HEK293 (cell line): ENCODE measurements at regions not wholly inside any gene's neighbourhood (a gene's known extent, or its start where the extent isn't known, plus 50 kb on each side); places are given as distances from the start of the nearest gene placed in this dataset.
A peak's percentile ranks its signal among the peaks of the same experiment; 100 is the strongest.

Experiments
- CTCF ChIA-PET: fragments of 350-600 bp; formaldehyde crosslinking; extraction: SDS; loops from one replicate; lab custom pipeline; 2021; ENCODE audit warnings: antibody characterized with exemption; lab: Yijun Ruan, JAX
- POLR2A ChIA-PET: fragments of 300-600 bp; formaldehyde crosslinking; extraction: SDS; loops from one replicate; lab custom pipeline; 2020; ENCODE audit warnings: antibody characterized with exemption, inconsistent platforms; lab: Yijun Ruan, JAX
- H3K27ac ChIP-seq: fragments of 200-500 bp; sonication (Bioruptor generic); 2 replicates; pipeline ENCODE4 v1.5.1; 2014; ENCODE audit warnings: low read depth, low read length, control low read depth, inconsistent platforms; ENCODE audit errors: extremely low read depth
- H3K36me3 ChIP-seq, 2 experiments: fragments of 200-500 bp in 1 of 2; sonication (Bioruptor generic) in 1 of 2; 1 replicate in 1 of 2; 2 replicates in 1 of 2; pipeline ENCODE4 v1.5.1; 2014 to 2017; ENCODE audit warnings: inconsistent platforms in 2 of 2, low read length in 2 of 2; ENCODE audit not compliant: control insufficient read depth in 2 of 2, insufficient read depth in 1 of 2
- H3K4me1 ChIP-seq: fragments of 200-500 bp; sonication (Bioruptor generic); 2 replicates; pipeline ENCODE4 v1.5.1; 2014; ENCODE audit warnings: mild to moderate bottlenecking, low read length, inconsistent platforms; ENCODE audit not compliant: control insufficient read depth, insufficient read depth
- H3K4me3 ChIP-seq: 2 replicates; pipeline ENCODE4 v1.5.1; 2011; ENCODE audit warnings: low read depth, mild to moderate bottlenecking, control low read depth, low read length, moderate library complexity
- H3K9me3 ChIP-seq: fragments of 200-500 bp; sonication (Bioruptor generic); 2 replicates; pipeline ENCODE4 v1.5.1; 2014; ENCODE audit warnings: low read depth, low read length, inconsistent platforms; ENCODE audit not compliant: control insufficient read depth, insufficient read depth
- INSM2 ChIP-seq: fragments of 450-650 bp; formaldehyde crosslinking; IDR thresholded peaks from 2 replicates; pipeline ENCODE4 v1.5.1; 2016; ENCODE audit warnings: missing biosample characterization, missing genetic modification characterization
- MZF1 ChIP-seq: fragments of 450-650 bp; formaldehyde crosslinking; IDR thresholded peaks from 2 replicates; pipeline ENCODE4 v1.5.1; 2017; ENCODE audit warnings: missing biosample characterization, missing genetic modification characterization, borderline replicate concordance
- ZEB2 ChIP-seq: fragments of 450-650 bp; formaldehyde crosslinking; IDR thresholded peaks from 2 replicates; pipeline ENCODE4 v1.5.1; 2016; ENCODE audit warnings: missing biosample characterization, missing genetic modification characterization
- ZNF140 ChIP-seq: fragments of 450-650 bp; formaldehyde crosslinking; IDR thresholded peaks from 2 replicates; pipeline ENCODE4 v1.5.1; 2016; ENCODE audit warnings: missing biosample characterization, missing genetic modification characterization
- ZNF2 ChIP-seq: fragments of 450-650 bp; formaldehyde crosslinking; IDR thresholded peaks from 2 replicates; pipeline ENCODE4 v1.5.1; 2016; ENCODE audit warnings: missing biosample characterization, missing genetic modification characterization
- ZNF26 ChIP-seq: fragments of 450-650 bp; formaldehyde crosslinking; IDR thresholded peaks from 2 replicates; pipeline ENCODE4 v1.5.1; 2016; ENCODE audit warnings: missing biosample characterization, missing genetic modification characterization
- ZNF311 ChIP-seq: fragments of 450-650 bp; formaldehyde crosslinking; IDR thresholded peaks from 2 replicates; pipeline ENCODE4 v1.5.1; 2017; ENCODE audit warnings: missing biosample characterization, missing genetic modification characterization, borderline replicate concordance
- ZXDB ChIP-seq: fragments of 450-650 bp; formaldehyde crosslinking; IDR thresholded peaks from 2 replicates; pipeline ENCODE4 v1.5.1; 2016; ENCODE audit warnings: missing biosample characterization, missing genetic modification characterization
- TF ChIP-seq, protein P1 (sequence below): fragments of 450-650 bp; formaldehyde crosslinking; IDR thresholded peaks from 2 replicates; pipeline ENCODE4 v1.5.1; 2016; ENCODE audit warnings: missing biosample characterization, missing genetic modification characterization, borderline replicate concordance
- TF ChIP-seq, protein P2 (sequence below): fragments of 450-650 bp; formaldehyde crosslinking; IDR thresholded peaks from 2 replicates; pipeline ENCODE4 v1.5.0; 2017; ENCODE audit warnings: missing biosample characterization, missing genetic modification characterization, borderline replicate concordance

- CTCF ChIA-PET = no interaction called here
- H3K27ac ChIP-seq = no peak overlapping the region
- no peaks in the 10 kb centered on the region for H3K9me3 ChIP-seq
- TF ChIP-seq, protein P1, sequence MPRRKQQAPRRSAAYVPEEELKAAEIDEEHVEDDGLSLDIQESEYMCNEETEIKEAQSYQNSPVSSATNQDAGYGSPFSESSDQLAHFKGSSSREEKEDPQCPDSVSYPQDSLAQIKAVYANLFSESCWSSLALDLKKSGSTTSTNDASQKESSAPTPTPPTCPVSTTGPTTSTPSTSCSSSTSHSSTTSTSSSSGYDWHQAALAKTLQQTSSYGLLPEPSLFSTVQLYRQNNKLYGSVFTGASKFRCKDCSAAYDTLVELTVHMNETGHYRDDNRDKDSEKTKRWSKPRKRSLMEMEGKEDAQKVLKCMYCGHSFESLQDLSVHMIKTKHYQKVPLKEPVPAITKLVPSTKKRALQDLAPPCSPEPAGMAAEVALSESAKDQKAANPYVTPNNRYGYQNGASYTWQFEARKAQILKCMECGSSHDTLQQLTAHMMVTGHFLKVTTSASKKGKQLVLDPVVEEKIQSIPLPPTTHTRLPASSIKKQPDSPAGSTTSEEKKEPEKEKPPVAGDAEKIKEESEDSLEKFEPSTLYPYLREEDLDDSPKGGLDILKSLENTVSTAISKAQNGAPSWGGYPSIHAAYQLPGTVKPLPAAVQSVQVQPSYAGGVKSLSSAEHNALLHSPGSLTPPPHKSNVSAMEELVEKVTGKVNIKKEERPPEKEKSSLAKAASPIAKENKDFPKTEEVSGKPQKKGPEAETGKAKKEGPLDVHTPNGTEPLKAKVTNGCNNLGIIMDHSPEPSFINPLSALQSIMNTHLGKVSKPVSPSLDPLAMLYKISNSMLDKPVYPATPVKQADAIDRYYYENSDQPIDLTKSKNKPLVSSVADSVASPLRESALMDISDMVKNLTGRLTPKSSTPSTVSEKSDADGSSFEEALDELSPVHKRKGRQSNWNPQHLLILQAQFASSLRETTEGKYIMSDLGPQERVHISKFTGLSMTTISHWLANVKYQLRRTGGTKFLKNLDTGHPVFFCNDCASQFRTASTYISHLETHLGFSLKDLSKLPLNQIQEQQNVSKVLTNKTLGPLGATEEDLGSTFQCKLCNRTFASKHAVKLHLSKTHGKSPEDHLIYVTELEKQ (tag by site-specific recombination) = no peak
- no peak for TF ChIP-seq MZF1 (tag by site-specific recombination)
- TF ChIP-seq ZNF2 = no peak
- no peak for TF ChIP-seq ZXDB (tag by site-specific recombination)
- no peak for TF ChIP-seq ZEB2 (tag by site-specific recombination)
- TF ChIP-seq, protein P2, sequence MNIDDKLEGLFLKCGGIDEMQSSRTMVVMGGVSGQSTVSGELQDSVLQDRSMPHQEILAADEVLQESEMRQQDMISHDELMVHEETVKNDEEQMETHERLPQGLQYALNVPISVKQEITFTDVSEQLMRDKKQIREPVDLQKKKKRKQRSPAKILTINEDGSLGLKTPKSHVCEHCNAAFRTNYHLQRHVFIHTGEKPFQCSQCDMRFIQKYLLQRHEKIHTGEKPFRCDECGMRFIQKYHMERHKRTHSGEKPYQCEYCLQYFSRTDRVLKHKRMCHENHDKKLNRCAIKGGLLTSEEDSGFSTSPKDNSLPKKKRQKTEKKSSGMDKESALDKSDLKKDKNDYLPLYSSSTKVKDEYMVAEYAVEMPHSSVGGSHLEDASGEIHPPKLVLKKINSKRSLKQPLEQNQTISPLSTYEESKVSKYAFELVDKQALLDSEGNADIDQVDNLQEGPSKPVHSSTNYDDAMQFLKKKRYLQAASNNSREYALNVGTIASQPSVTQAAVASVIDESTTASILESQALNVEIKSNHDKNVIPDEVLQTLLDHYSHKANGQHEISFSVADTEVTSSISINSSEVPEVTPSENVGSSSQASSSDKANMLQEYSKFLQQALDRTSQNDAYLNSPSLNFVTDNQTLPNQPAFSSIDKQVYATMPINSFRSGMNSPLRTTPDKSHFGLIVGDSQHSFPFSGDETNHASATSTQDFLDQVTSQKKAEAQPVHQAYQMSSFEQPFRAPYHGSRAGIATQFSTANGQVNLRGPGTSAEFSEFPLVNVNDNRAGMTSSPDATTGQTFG (tag by site-specific recombination) = no peak
- TF ChIP-seq INSM2 = no peak
- TF ChIP-seq ZNF26 (tag by site-specific recombination) = no peak
- H3K36me3 ChIP-seq = no peaks in the 10 kb centered on the region
- H3K4me1 ChIP-seq = no peaks in the 10 kb centered on the region
- POLR2A ChIA-PET = no interaction called here
- H3K4me3 ChIP-seq = no peak overlapping the region
Observed at GRCh38 chr16:86229866-86230656, 280.3 kb upstream of the FOXF1 start.

- Histone ChIP-seq H3K9me3 (no peaks in the 10 kb centered on the region), H3K4me3 (no peak overlapping the region)
- peak; percentile 74 for TF ChIP-seq ZNF140 (tag by site-specific recombination)
- TF ChIP-seq ZNF311 (tag by site-specific recombination) = no peak
- TF ChIP-seq, all 188 proteins: peak for 1
- Histone ChIP-seq H3K4me1 (no peaks in the 10 kb centered on the region), H3K27ac (no peak overlapping the region), H3K36me3 (no peaks in the 10 kb centered on the region)
- ChIA-PET POLR2A (no interaction called here), CTCF (interaction anchor here (0.7 kb wide), 1 partner anchor 1280 kb away, joined by 3 read pairs; no protein-coding TSS in a partner anchor)
Observed at GRCh38 chr16:86231321-86231995, 278.9 kb upstream of the FOXF1 start.
